Endothelial cell of hepatic sinusoid (primary cell): ENCODE measurements at regions not wholly inside any gene's neighbourhood (a gene's known extent, or its start where the extent isn't known, plus 50 kb on each side); places are given as distances from the start of the nearest gene placed in this dataset.

Experiments used
- in situ Hi-C: cut with HindIII; loops from 2 replicates; pipeline ENCODE4 v1.10.0; 2017; ENCODE audit warnings: low sequenced_read_pairs

GRCh38 chr14:101198398-101199027, 295.0 kb upstream of the RTL1 start:
- in situ Hi-C loops, result no loop called here

- in situ Hi-C loops, result no loop called here
Measured at GRCh38 chr14:101199028-101199770, 295.7 kb upstream of the RTL1 start.

- in situ Hi-C loops, result no loop called here
Measured at GRCh38 chr14:101200008-101200649, 296.6 kb upstream of the RTL1 start.

- in situ Hi-C loops, result no loop called here
Measured at GRCh38 chr14:101200650-101201516, 297.4 kb upstream of the RTL1 start.

- in situ Hi-C loops, result no loop called here
Measured at GRCh38 chr14:101201535-101202151, 298.1 kb upstream of the RTL1 start.

- in situ Hi-C loops, result no loop called here
Measured at GRCh38 chr14:101202627-101203404, 299.3 kb upstream of the RTL1 start.

DNA sequence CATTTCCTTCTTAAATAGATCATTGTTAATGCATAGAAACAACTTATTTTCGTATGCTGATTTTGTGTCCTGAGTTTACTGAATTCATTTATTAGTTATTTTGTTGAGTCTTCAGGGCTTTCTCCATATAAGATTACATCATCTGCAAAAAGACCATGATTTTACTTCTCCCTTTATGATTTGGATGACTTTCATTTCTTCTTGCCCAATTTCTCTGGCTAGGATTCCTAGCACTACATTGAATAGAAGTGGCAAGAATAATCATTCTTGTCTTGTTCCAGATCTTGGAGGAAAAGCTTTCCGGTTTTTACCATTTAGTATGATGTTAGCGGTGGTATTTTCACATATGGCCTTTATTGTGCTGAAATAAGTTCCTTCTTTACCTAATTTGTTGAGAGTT, 303.0 kb upstream of the RTL1 start:
- in situ Hi-C loops, result no loop called here

- in situ Hi-C loops, result no loop called here
Measured at GRCh38 chr14:101207041-101207440, 303.5 kb upstream of the RTL1 start.

DNA sequence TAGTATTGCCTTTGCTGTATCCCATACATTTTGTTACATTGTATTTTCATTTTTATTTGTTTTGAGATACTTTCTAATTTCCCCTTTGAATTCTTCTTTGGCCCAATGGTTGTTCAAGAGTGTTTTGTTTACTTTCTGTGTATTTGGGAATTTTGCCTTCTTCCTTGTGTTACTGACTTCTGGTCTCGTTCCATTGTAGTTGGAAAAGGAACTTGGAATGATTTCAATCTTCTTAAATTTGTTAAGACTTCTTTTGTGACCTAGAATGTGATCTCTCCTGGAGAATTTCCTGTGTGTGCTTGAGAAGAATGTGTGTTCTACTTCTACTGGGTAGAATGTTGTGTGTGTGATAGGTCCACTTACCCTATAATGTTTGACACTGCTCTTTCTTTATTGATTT, 304.4 kb upstream of the RTL1 start:
- in situ Hi-C loops, result no loop called here

- in situ Hi-C loops, result no loop called here
Measured at GRCh38 chr14:101209594-101209993, 306.1 kb upstream of the RTL1 start.

DNA sequence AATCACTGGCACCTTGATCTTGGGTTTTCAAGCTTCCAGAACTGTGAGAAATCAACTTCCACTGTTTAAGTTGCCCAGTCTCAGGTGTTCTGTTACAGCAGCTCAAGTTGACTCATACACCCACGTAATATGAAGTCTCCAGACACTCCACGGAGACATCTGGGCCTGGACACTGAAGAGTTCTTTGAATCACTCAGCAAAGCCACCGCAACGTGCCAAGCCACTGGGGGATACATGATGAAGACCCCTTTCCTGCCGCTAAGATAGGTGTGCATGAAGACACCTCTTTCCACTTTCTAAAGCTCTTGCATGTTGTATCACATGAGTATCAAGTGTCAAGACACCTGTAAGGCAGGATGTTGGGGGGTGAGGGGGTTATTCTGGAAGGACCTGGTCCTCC, 311.7 kb upstream of the RTL1 start:
- in situ Hi-C loops, result loop anchor here (5.0 to 10.0 kb wide), 2 partner anchors 48 to 130 kb away; no protein-coding TSS in a partner anchor

DNA sequence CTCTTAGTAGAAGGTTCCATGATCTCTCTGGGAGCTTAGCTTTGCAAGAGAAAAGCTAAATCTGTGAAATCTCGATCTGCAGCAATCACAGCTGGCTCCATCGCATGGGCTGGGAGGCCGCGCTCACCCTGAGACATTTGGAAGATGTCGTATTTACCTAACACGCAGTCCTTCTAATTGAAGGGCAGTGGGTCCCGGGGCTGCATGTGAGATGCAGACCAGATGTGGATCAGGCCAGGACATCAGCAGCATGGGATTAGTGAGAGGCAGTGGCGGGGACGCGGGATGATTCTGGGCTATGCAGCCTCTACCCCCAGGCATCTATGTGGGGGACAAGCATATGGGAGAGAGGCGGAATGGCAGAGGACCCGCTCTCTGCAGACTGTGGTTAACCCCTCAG, 312.4 kb upstream of the RTL1 start:
- in situ Hi-C loops, result loop anchor here (5.0 to 10.0 kb wide), 2 partner anchors 49 to 131 kb away; no protein-coding TSS in a partner anchor

DNA sequence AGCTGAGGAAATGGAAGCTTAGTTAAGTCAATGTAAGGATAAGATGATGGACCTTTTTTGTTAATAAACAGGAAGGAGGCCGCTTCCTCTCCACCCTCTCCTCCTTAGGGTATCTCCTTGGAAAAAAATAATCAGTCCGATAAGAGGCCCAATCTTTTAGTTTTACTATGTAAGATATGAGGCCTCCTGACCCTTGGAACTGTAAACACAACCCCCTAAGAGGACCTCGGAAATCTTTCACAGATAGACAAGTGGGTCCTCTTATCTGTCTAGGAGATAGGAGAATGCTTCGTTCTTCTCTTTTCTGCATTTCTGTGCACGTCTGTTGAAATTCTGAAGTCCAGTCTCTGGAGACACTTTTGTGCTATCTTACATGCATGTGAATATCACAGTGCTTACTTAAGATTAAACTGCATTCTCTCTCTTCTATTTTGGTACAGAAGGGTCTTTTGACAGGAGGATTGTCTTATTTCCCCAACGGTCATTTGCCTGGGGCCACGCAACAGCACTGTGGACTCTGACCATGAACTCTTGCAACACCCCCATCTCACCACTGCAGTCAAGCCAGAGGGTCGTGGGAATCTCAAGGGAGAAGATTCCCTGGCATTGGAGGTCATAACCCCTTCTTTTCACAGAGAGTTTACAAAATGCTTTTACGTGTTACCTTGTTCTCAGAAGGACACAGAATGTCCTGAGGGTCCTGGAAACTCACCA, 313.0 kb upstream of the RTL1 start:
- in situ Hi-C loops, result loop anchor here (5.0 to 10.0 kb wide), 2 partner anchors 49 to 132 kb away; no protein-coding TSS in a partner anchor

GRCh38 chr14:101217080-101217463, 313.6 kb upstream of the RTL1 start:
- in situ Hi-C loops, result loop anchor here (5.0 to 10.0 kb wide), 2 partner anchors 50 to 132 kb away; no protein-coding TSS in a partner anchor

DNA sequence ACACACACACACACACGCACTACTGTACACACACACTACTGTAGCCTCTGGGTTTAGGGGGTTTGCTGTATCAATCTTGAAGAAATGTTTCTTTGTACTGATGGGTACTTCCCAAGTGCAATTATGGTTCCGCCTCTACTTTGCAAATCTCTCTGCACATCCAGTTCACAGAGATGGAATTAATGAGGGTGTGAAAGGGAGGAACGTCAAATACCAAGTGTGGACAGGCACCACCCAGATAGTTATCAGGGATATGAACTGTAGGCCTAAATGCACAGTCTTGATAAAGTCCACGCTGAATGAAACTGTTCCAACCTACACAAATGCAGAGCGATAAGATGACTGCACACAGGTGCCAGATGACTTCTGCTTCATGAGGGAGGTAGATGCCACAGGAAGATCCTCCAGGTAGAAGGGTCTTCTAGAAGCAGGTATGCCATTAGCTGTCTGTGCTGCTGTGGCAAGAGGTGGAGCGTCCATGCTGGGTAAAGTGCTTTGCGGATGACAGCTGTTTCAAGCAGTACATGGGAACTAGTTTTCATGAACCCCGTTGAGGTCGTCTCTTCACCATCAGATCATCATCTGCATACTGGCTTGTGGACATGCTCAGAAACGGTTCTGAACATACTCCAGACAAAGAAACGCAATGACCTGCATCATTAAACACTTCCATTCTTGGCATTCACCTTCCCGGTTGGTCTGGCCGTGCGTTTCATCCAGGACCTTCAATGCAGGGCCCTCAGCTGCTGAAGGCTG, 314.3 kb upstream of the RTL1 start:
- in situ Hi-C loops, result loop anchor here (5.0 to 10.0 kb wide), 2 partner anchors 50 to 133 kb away; no protein-coding TSS in a partner anchor

DNA sequence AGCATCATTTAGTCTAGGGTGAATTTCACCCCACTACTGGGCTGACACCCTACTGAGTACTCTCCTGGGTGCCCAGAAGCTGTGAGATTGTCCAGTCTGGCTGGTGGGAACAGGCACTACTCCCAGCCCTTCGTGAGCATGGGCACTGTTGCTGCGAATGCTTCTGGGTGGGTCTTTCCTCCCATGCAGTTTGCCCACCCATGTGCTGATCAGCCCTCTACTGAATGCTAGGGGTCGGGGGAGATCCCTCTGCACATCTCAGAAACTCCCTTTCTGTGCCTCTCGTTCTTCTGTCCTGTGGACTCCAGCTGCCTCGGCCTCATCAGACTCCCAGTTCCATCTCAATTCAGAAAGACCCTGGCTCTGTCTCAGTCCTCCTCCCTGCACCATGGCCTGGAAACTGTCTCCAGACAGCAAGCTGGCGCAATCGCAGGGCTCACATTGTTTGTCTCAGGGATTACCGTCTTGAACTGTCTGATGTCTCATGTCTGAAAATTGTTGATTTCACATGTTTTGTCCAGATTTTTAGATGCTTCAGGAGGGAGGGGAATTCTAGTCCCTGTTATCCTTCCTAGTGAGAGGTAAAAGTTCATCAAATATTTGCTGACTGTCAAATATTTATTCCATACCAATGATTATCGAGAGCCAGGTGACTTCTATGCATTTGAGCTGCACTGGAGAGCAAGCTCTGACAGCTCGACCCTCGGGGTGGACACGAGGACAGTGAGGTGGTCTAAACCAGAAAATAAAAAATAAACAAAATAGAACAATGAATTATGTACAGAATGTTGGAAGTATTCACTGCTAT, 316.6 kb upstream of the RTL1 start:
- in situ Hi-C loops, result loop anchor here (5.0 to 10.0 kb wide), 2 partner anchors 53 to 135 kb away; no protein-coding TSS in a partner anchor

- in situ Hi-C loops, result no loop called here
Measured at GRCh38 chr14:101220921-101221510, 317.5 kb upstream of the RTL1 start.
